ENCODE measurements at regions not wholly inside any gene's neighbourhood (a gene's known extent, or its start where the extent isn't known, plus 50 kb on each side); places are given as distances from the start of the nearest gene placed in this dataset.

- DNase-seq (no peak), ATAC-seq (ENCODE audit: low read depth) (no peak)
- Histone ChIP-seq H3K9ac (ENCODE audit: low read depth, low read length) (no peak overlapping the region), H3K36me3 (ENCODE audit: control insufficient read depth, insufficient read depth, low read length) (no peaks in the 10 kb centered on the region), H4K5ac (ENCODE audit: low read depth, low read length) (no peak overlapping the region), H2AFZ (replicated peaks; ENCODE audit: low read length, poor library complexity) (no peak overlapping the region), H3K4me1 (ENCODE audit: control insufficient read depth, insufficient read depth, low read length) (no peaks in the 10 kb centered on the region), H3K4ac (ENCODE audit: low read depth, low read length) (no peak overlapping the region), H4K20me1 (ENCODE audit: insufficient read depth, low read length) (no peaks in the 10 kb centered on the region), H2AK9ac (replicated peaks; ENCODE audit: low read depth, low read length, poor library complexity) (no peak overlapping the region), H3K9me1 (ENCODE audit: insufficient read depth, low read length) (no peaks in the 10 kb centered on the region), H2BK120ac (ENCODE audit: low read depth, low read length) (no peak overlapping the region), H4K91ac (ENCODE audit: insufficient read depth, low read depth, low read length) (no peak overlapping the region), H3K9me3 (ENCODE audit: control insufficient read depth, insufficient read depth, low read length) (no peaks in the 10 kb centered on the region), H2BK15ac (ENCODE audit: low read depth, low read length) (no peak overlapping the region), H4K8ac (ENCODE audit: low read depth in 2 of 2, low read length in 2 of 2) (no peak overlapping the region), H3K27me3 (ENCODE audit: control insufficient read depth, insufficient read depth, low read length) (no peaks in the 10 kb centered on the region), H3K23ac (ENCODE audit: low read depth, low read length) (no peak overlapping the region), H3K18ac (ENCODE audit: low read depth, low read length) (no peak overlapping the region), H3K14ac (replicated peaks; ENCODE audit: low read depth, low read length) (no peak overlapping the region), H3K79me1 (ENCODE audit: low read depth in 1 of 2, low read length in 2 of 2) (no peaks in the 10 kb centered on the region), H3K27ac (ENCODE audit: insufficient read depth, low read length) (no peak overlapping the region), H3K4me2 (ENCODE audit: low read depth, low read length) (no peak overlapping the region), H3K56ac (ENCODE audit: extremely low read depth, insufficient read depth, low read length) (no peak overlapping the region), H2AK5ac (ENCODE audit: low read depth, low read length) (no peak overlapping the region), H2BK5ac (ENCODE audit: low read depth, low read length, poor library complexity, severe bottlenecking) (no peak overlapping the region), H2BK20ac (ENCODE audit: low read depth, low read length) (no peak overlapping the region), H3K4me3 (ENCODE audit: insufficient read depth, low read depth, low read length) (no peak overlapping the region)
- intact Hi-C loops (cut with micrococcal nuclease) (no loop called here), in situ Hi-C loops (cut with MboI; ENCODE audit: low sequenced_read_pairs) (no loop called here), dilution Hi-C loops (cut with HindIII; ENCODE audit: low sequenced_read_pairs, unreplicated experiment) (no loop called here)
- WGBS, 2 experiments (ENCODE audit: extremely low coverage in 2 of 2, insufficient read length in 1 of 2) = no CpG with 5 or more reads among the region's 3 CpGs
- no TSS peak for BruUV-seq (replicated peaks)
- ChIA-PET POLR2A (ENCODE audit: unreplicated experiment) (no interaction called here), CTCF (no interaction called here)
- no peak for TF ChIP-seq CTCF (conservative IDR thresholded peaks at IDR 0.05; ENCODE audit: low read depth, low read length)
- no peak for TF ChIP-seq RAD21 (IDR thresholded peaks at IDR 0.05; ENCODE audit: low read length)
- no peak for TF ChIP-seq FOS (IDR thresholded peaks at IDR 0.05; ENCODE audit: low read depth, low read length)
- no peak for TF ChIP-seq SMC3 (IDR thresholded peaks at IDR 0.05; ENCODE audit: low read depth, low read length)
These were observed 245.1 kb upstream of the AVPR1A start for GRCh38 chr12:63396135-63396534.
